DND-41 (cell line): ENCODE measurements at regions not wholly inside any gene's neighbourhood (a gene's known extent, or its start where the extent isn't known, plus 50 kb on each side); places are given as distances from the start of the nearest gene placed in this dataset.
"Not testable (repeated sequence)": the region's sequence is repeated elsewhere in the genome, so short reads cannot be mapped to it uniquely, and the experiment has no call there.

Experiments used
- ATAC-seq: fragments of 200-7000 bp; cut with Tn5 transposase; 3 replicates; pipeline ENCODE4 v1.9.1; 2021; ENCODE audit warnings: low read depth; ENCODE audit not compliant: insufficient read depth
- DNase-seq: peaks from one replicate; pipeline ENCODE4 v3.0.0-alpha.2; 2020
- H2AFZ ChIP-seq: 2 replicates; pipeline ENCODE4 v1.6.0; 2012; ENCODE audit warnings: low read depth, low read length
- H3K27ac ChIP-seq: 2 replicates; pipeline ENCODE4 v1.5.1; 2012; ENCODE audit warnings: low read length, inconsistent platforms
- H3K27me3 ChIP-seq: fragments of 200-600 bp; sonication (generic); 2 replicates; pipeline ENCODE4 v1.6.0; 2012; ENCODE audit warnings: low read length, mild to moderate bottlenecking, inconsistent platforms; ENCODE audit not compliant: insufficient read depth, poor library complexity
- H3K36me3 ChIP-seq: 2 replicates; pipeline ENCODE4 v1.5.1; 2012; ENCODE audit warnings: low read length, inconsistent platforms; ENCODE audit not compliant: insufficient read depth
- H3K4me1 ChIP-seq: 2 replicates; pipeline ENCODE4 v1.5.1; 2012; ENCODE audit warnings: mild to moderate bottlenecking, low read length; ENCODE audit not compliant: insufficient read depth
- H3K4me2 ChIP-seq: 2 replicates; pipeline ENCODE4 v1.6.0; 2012; ENCODE audit warnings: mild to moderate bottlenecking, moderate library complexity, low read length, inconsistent platforms; ENCODE audit not compliant: insufficient read depth
- H3K4me3 ChIP-seq, 2 experiments: fragments of 200-600 bp in 1 of 2; shearing (Covaris generic) in 1 of 2; 2 replicates each; pipeline ENCODE4 v1.5.1; 2012 to 2016; ENCODE audit warnings: inconsistent platforms in 2 of 2, low read length in 2 of 2, mild to moderate bottlenecking in 2 of 2, low read depth in 1 of 2, moderate library complexity in 1 of 2
- H3K79me2 ChIP-seq: 2 replicates; pipeline ENCODE4 v1.6.0; 2012; ENCODE audit warnings: low read length, inconsistent platforms; ENCODE audit not compliant: insufficient read depth
- H3K9ac ChIP-seq: 2 replicates; pipeline ENCODE4 v1.6.0; 2012; ENCODE audit warnings: low read depth, mild to moderate bottlenecking, inconsistent platforms, low read length, moderate library complexity
- H3K9me3 ChIP-seq: 2 replicates; pipeline ENCODE4 v1.5.1; 2012; ENCODE audit warnings: low read length, moderate library complexity, mild to moderate bottlenecking, inconsistent platforms; ENCODE audit not compliant: insufficient read depth, severe bottlenecking
- H4K20me1 ChIP-seq: 2 replicates; pipeline ENCODE4 v1.6.0; 2012; ENCODE audit warnings: low read length; ENCODE audit not compliant: insufficient read depth
- CTCF ChIP-seq: IDR thresholded peaks from 2 replicates; pipeline ENCODE4 v1.5.1; 2012; ENCODE audit warnings: borderline replicate concordance, low read length, moderate library complexity, mild to moderate bottlenecking; ENCODE audit not compliant: poor library complexity, severe bottlenecking; ENCODE audit errors: extremely low read depth
- EZH2 ChIP-seq: IDR thresholded peaks from 3 replicates; pipeline ENCODE4 v1.6.1; 2012; ENCODE audit warnings: borderline replicate concordance, low read depth, mild to moderate bottlenecking, moderate library complexity, low read length, inconsistent platforms; ENCODE audit not compliant: severe bottlenecking

- H4K20me1 ChIP-seq = no peaks in the 10 kb centered on the region
- no peak for ATAC-seq
- no peak overlapping the region for H3K9ac ChIP-seq
Measured at GRCh38 chr2:126270587-126270986, 385.4 kb upstream of the GYPC start.

GRCh38 chr2:126272401-126272800, 383.6 kb upstream of the GYPC start:
- Histone ChIP-seq H3K4me1 (no peaks in the 10 kb centered on the region), H3K4me3 (no peak overlapping the region), H3K9ac (no peak overlapping the region), H3K4me2 (no peak overlapping the region), H3K27me3 (no peaks in the 10 kb centered on the region), H3K27ac (no peak overlapping the region), H3K79me2 (no peaks in the 10 kb centered on the region), H2AFZ (no peak overlapping the region), H3K36me3 (no peaks in the 10 kb centered on the region), H4K20me1 (no peaks in the 10 kb centered on the region), H3K9me3 (no peaks in the 10 kb centered on the region)
- DNase-seq = no peak
- ATAC-seq = no peak
- TF ChIP-seq EZH2 = no peak
- TF ChIP-seq CTCF = no peak

More at GRCh38 chr2:126270587-126270986, 385.4 kb upstream of the GYPC start:
- Histone ChIP-seq H3K27ac (no peak overlapping the region), H3K79me2 (no peaks in the 10 kb centered on the region), H3K4me3 (no peak overlapping the region), H3K36me3 (no peaks in the 10 kb centered on the region), H3K9me3 (no peaks in the 10 kb centered on the region), H2AFZ (no peak overlapping the region), H3K4me1 (no peaks in the 10 kb centered on the region), H3K4me2 (no peak overlapping the region), H3K27me3 (no peaks in the 10 kb centered on the region)
- TF ChIP-seq EZH2 = no peak
- TF ChIP-seq CTCF = no peak
- DNase-seq = no peak

- Histone ChIP-seq H3K79me2 (no peaks in the 10 kb centered on the region), H3K4me1 (no peaks in the 10 kb centered on the region), H3K4me3 (no peak overlapping the region), H3K27ac (no peak overlapping the region), H4K20me1 (no peaks in the 10 kb centered on the region), H3K27me3 (no peaks in the 10 kb centered on the region), H3K9ac (no peak overlapping the region), H3K36me3 (no peaks in the 10 kb centered on the region), H3K4me2 (no peak overlapping the region), H2AFZ (no peak overlapping the region), H3K9me3 (no peaks in the 10 kb centered on the region)
- ATAC-seq (no peak), DNase-seq (no peak)
- TF ChIP-seq EZH2 = no peak
- no peak for TF ChIP-seq CTCF
Measured at GRCh38 chr2:126275098-126275497, 380.9 kb upstream of the GYPC start.

- not testable (repeated sequence) for H3K9me3 ChIP-seq, DNase-seq, ATAC-seq, H2AFZ ChIP-seq, H3K27me3 ChIP-seq, H3K79me2 ChIP-seq, H3K4me3 ChIP-seq, H3K4me2 ChIP-seq, H3K27ac ChIP-seq, H3K4me1 ChIP-seq, H3K36me3 ChIP-seq, H3K9ac ChIP-seq, H4K20me1 ChIP-seq
Measured at GRCh38 chr2:126276268-126276667, 379.7 kb upstream of the GYPC start.
